ENCODE measurements at regions not wholly inside any gene's neighbourhood (a gene's known extent, or its start where the extent isn't known, plus 50 kb on each side); places are given as distances from the start of the nearest gene placed in this dataset.
"Not testable (repeated sequence)": the region's sequence is repeated elsewhere in the genome, so short reads cannot be mapped to it uniquely, and the experiment has no call there.

GRCh38 chr13:63218596-63218995 lies 1802.9 kb upstream of the PCDH20 start:
- TF ChIP-seq CTCF (conservative IDR thresholded peaks at IDR 0.05); ZFX (IDR thresholded peaks at IDR 0.05): not testable (repeated sequence)

Data from C4-2B (cell line).